Stimulated activated CD4-positive, alpha-beta T cell treated with anti-CD3 and anti-CD28 coated beads, Interleukin-15, amount 100 ng/mL, for 24 hours (primary cell): ENCODE measurements at regions not wholly inside any gene's neighbourhood (a gene's known extent, or its start where the extent isn't known, plus 50 kb on each side); places are given as distances from the start of the nearest gene placed in this dataset.

Source experiments
- DNase-seq: peaks from one replicate; pipeline ENCODE4 v3.0.0-alpha.2; 2020

GRCh38 chr3:156620901-156621300 lies 53.5 kb upstream of the TIPARP start:
- no peak for DNase-seq

- DNase-seq, result no peak
Measured at GRCh38 chr3:156620260-156620659, 54.1 kb upstream of the TIPARP start.

GRCh38 chr3:156619376-156619775 lies 55.0 kb upstream of the TIPARP start:
- no peak for DNase-seq

- no peak for DNase-seq
Measured at GRCh38 chr3:156617781-156618180, 56.6 kb upstream of the TIPARP start.

- no peak for DNase-seq
Measured at GRCh38 chr3:156617145-156617544, 57.2 kb upstream of the TIPARP start.

- peak; percentile 25 for DNase-seq
Measured at GRCh38 chr3:156615592-156616173, 58.7 kb upstream of the TIPARP start.

- no peak for DNase-seq
Measured at GRCh38 chr3:156614642-156615511, 59.5 kb upstream of the TIPARP start.

- DNase-seq, result no peak
Measured at GRCh38 chr3:156612903-156613302, 58.0 kb upstream of the SSR3 start.

GRCh38 chr3:156611870-156612494 lies 57.1 kb upstream of the SSR3 start:
- DNase-seq, result no peak

GRCh38 chr3:156610154-156610553 lies 55.2 kb upstream of the SSR3 start:
- DNase-seq, result no peak

- DNase-seq, result no peak
Measured at GRCh38 chr3:156609546-156609945, 54.6 kb upstream of the SSR3 start.

GRCh38 chr3:156608601-156609514 lies 53.9 kb upstream of the SSR3 start:
- DNase-seq, result no peak

GRCh38 chr3:156606729-156607128 lies 51.8 kb upstream of the SSR3 start:
- DNase-seq, result no peak

- no peak for DNase-seq
Measured at GRCh38 chr3:156605686-156606605, 51.0 kb upstream of the SSR3 start.

- DNase-seq, result no peak
Measured at GRCh38 chr3:156604642-156605144, 49.8 kb upstream of the SSR3 start.
